ENCODE measurements at regions not wholly inside any gene's neighbourhood (a gene's known extent, or its start where the extent isn't known, plus 50 kb on each side); places are given as distances from the start of the nearest gene placed in this dataset.

DNA sequence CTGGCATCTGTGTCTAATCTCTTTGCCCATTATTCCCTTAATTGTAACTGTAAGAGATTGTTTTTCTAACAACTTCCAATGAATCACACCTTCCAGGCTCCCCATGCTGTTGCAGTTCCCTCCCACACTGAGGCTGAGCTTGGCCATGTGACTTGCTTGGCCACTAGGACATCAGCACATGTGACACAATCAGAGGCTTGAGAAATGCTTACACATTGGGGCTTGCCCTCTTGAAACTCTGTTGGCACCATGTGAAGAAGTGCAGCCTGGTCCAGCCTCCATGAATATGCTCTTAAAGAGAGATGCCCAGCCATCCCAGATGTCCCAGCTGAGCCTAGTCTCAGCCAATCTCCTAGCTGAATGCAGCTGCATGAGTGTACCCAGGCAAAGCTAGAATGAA, 326.8 kb upstream of the SOX2 start:
- H3K4me3 Mint-ChIP-seq: no peak overlapping the region

DNA sequence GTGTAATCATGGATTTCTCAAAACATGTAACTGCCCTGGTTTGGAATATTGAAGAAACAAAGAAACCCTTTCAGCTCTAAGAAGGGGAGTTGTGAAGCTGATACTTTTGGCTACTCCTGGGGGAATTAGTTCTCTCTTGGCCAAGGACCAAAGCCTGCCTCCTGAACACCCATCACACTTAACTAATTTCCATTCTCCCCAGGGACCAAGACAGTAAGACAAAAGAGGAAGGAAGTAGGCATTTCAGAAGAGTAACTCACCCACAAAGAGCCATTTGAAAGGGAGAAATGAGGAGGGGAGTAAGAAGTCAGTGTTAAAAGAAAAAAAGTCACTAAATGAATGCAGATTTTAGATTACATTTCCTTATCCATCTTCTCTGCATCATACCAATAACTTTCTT, 328.0 kb upstream of the SOX2 start:
- Mint-ChIP-seq H3K4me1 (no peaks in the 10 kb centered on the region), H3K27ac (no peak overlapping the region), H3K4me3 (no peak overlapping the region), H3K36me3 (no peaks in the 10 kb centered on the region), H3K9me3 (peaks cover 6 to 22% (median 9%) of the 10 kb centered on the region in 7 donors), H3K27me3 (no peaks in the 10 kb centered on the region)
- H3K9me3 ChIP-seq (ENCODE audit: control insufficient read depth in 2 of 2, low read length in 2 of 2): no peaks in the 10 kb centered on the region
- no peak overlapping the region for H3K27ac ChIP-seq (ENCODE audit: insufficient read depth, low read length, poor library complexity, severe bottlenecking)
- H3K36me3 ChIP-seq (ENCODE audit: control insufficient read depth, insufficient read depth, low read length): no peaks in the 10 kb centered on the region
- ATAC-seq (ENCODE audit: low read depth in 2 of 2) (no peak), DNase-seq (no peak)
- no peaks in the 10 kb centered on the region for H3K27me3 ChIP-seq (ENCODE audit: control insufficient read depth, insufficient read depth, low read length)
- H3K4me3 ChIP-seq (ENCODE audit: low read depth, low read length): no peak overlapping the region
- no peaks in the 10 kb centered on the region for H3K4me1 ChIP-seq (ENCODE audit: control insufficient read depth, insufficient read depth, low read length, poor library complexity, severe bottlenecking)

More for the DNA sequence above, 326.8 kb upstream of the SOX2 start:
- peaks cover 6 to 22% (median 9%) of the 10 kb centered on the region in 7 donors for H3K9me3 Mint-ChIP-seq
- H3K27ac ChIP-seq (ENCODE audit: insufficient read depth, low read length, poor library complexity, severe bottlenecking): no peak overlapping the region
- H3K4me3 ChIP-seq (ENCODE audit: low read depth, low read length): no peak overlapping the region
- no peak overlapping the region for H3K27ac Mint-ChIP-seq
- no peaks in the 10 kb centered on the region for H3K27me3 ChIP-seq (ENCODE audit: control insufficient read depth, insufficient read depth, low read length)
- no peaks in the 10 kb centered on the region for H3K27me3 Mint-ChIP-seq
- H3K36me3 Mint-ChIP-seq: no peaks in the 10 kb centered on the region
- ATAC-seq (ENCODE audit: low read depth in 2 of 2) (no peak), DNase-seq (no peak)
- H3K4me1 ChIP-seq (ENCODE audit: control insufficient read depth, insufficient read depth, low read length, poor library complexity, severe bottlenecking): no peaks in the 10 kb centered on the region
- no peaks in the 10 kb centered on the region for H3K4me1 Mint-ChIP-seq
- H3K36me3 ChIP-seq (ENCODE audit: control insufficient read depth, insufficient read depth, low read length): no peaks in the 10 kb centered on the region
- no peaks in the 10 kb centered on the region for H3K9me3 ChIP-seq (ENCODE audit: control insufficient read depth in 2 of 2, low read length in 2 of 2)

GRCh38 chr3:181383201-181383600, 328.5 kb upstream of the SOX2 start:
- ATAC-seq (ENCODE audit: low read depth in 2 of 2) (no peak), DNase-seq (no peak)
- no peak overlapping the region for H3K4me3 ChIP-seq (ENCODE audit: low read depth, low read length)
- H3K27ac ChIP-seq (ENCODE audit: insufficient read depth, low read length, poor library complexity, severe bottlenecking): no peak overlapping the region
- H3K9me3 ChIP-seq (ENCODE audit: control insufficient read depth in 2 of 2, low read length in 2 of 2): no peaks in the 10 kb centered on the region
- no peaks in the 10 kb centered on the region for H3K4me1 ChIP-seq (ENCODE audit: control insufficient read depth, insufficient read depth, low read length, poor library complexity, severe bottlenecking)
- Mint-ChIP-seq H3K4me1 (no peaks in the 10 kb centered on the region), H3K4me3 (no peak overlapping the region), H3K27me3 (no peaks in the 10 kb centered on the region), H3K27ac (no peak overlapping the region), H3K36me3 (no peaks in the 10 kb centered on the region), H3K9me3 (peaks cover 6 to 24% (median 9%) of the 10 kb centered on the region in 7 donors)
- no peaks in the 10 kb centered on the region for H3K36me3 ChIP-seq (ENCODE audit: control insufficient read depth, insufficient read depth, low read length)
- no peaks in the 10 kb centered on the region for H3K27me3 ChIP-seq (ENCODE audit: control insufficient read depth, insufficient read depth, low read length)

GRCh38 chr3:181382656-181383055, 329.1 kb upstream of the SOX2 start:
- Histone ChIP-seq H3K9me3 (ENCODE audit: control insufficient read depth in 2 of 2, low read length in 2 of 2) (no peaks in the 10 kb centered on the region), H3K27ac (ENCODE audit: insufficient read depth, low read length, poor library complexity, severe bottlenecking) (no peak overlapping the region), H3K27me3 (ENCODE audit: control insufficient read depth, insufficient read depth, low read length) (no peaks in the 10 kb centered on the region), H3K4me3 (ENCODE audit: low read depth, low read length) (no peak overlapping the region), H3K36me3 (ENCODE audit: control insufficient read depth, insufficient read depth, low read length) (no peaks in the 10 kb centered on the region), H3K4me1 (ENCODE audit: control insufficient read depth, insufficient read depth, low read length, poor library complexity, severe bottlenecking) (no peaks in the 10 kb centered on the region)
- H3K9me3 Mint-ChIP-seq: peaks cover 6 to 24% (median 7%) of the 10 kb centered on the region in 7 donors
- DNase-seq (no peak), ATAC-seq (ENCODE audit: low read depth in 2 of 2) (no peak)
- H3K4me3 Mint-ChIP-seq: no peak overlapping the region
- H3K27me3 Mint-ChIP-seq: no peaks in the 10 kb centered on the region
- no peaks in the 10 kb centered on the region for H3K36me3 Mint-ChIP-seq
- H3K4me1 Mint-ChIP-seq: no peaks in the 10 kb centered on the region
- H3K27ac Mint-ChIP-seq: no peak overlapping the region

DNA sequence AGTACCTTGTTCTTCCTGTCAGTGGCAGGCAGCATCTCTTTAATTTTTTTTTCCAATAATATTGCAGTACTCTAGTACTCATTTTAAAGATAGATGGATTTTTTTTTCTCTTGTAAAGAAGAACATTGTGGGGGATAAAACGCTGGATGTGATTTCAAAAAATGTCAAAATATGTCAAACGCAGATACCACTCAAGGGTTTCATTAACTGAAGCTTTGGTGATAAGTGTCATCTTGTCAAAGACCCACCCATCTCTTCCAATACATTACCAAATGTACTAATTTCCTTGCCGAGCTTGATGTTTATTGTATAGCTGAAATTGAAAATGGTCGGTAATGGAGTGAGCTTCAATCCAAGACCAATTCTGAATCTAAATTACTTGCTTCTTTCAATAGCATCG, 332.4 kb upstream of the SOX2 start:
- Histone ChIP-seq H3K36me3 (ENCODE audit: control insufficient read depth, insufficient read depth, low read length) (no peaks in the 10 kb centered on the region), H3K27me3 (ENCODE audit: control insufficient read depth, insufficient read depth, low read length) (no peaks in the 10 kb centered on the region), H3K4me1 (ENCODE audit: control insufficient read depth, insufficient read depth, low read length, poor library complexity, severe bottlenecking) (no peaks in the 10 kb centered on the region), H3K9me3 (ENCODE audit: control insufficient read depth in 2 of 2, low read length in 2 of 2) (no peaks in the 10 kb centered on the region), H3K27ac (ENCODE audit: insufficient read depth, low read length, poor library complexity, severe bottlenecking) (no peak overlapping the region), H3K4me3 (ENCODE audit: low read depth, low read length) (no peak overlapping the region)
- peaks cover 0 to 14% (median 3%) of the 10 kb centered on the region in 7 donors for H3K9me3 Mint-ChIP-seq
- no peaks in the 10 kb centered on the region for H3K27me3 Mint-ChIP-seq
- no peaks in the 10 kb centered on the region for H3K36me3 Mint-ChIP-seq
- H3K4me3 Mint-ChIP-seq: no peak overlapping the region
- no peaks in the 10 kb centered on the region for H3K4me1 Mint-ChIP-seq
- DNase-seq (no peak), ATAC-seq (ENCODE audit: low read depth in 2 of 2) (no peak)
- no peak overlapping the region for H3K27ac Mint-ChIP-seq

DNA sequence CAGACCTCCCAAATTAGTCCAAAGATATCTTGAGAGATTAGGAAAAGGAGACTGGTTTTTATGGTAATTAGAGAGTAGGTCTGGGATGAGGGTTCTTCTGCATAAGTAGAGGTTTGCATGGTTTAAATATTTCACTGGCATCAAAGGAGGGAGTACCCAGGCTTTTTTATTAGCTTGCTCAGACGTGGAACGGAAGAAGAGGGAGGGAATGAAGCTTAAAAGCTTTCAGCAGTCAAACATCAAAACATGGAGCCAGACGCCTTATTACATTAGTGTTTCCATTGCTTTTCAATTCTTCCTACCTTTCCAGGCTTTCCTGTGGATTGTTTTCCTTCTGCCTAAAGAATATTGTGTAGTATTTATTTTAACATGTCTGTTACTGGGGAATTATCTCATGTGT, 342.1 kb upstream of the SOX2 start:
- no peak for DNase-seq
- H3K27me3 ChIP-seq (ENCODE audit: control insufficient read depth, insufficient read depth, low read length): no peaks in the 10 kb centered on the region
- H3K9me3 Mint-ChIP-seq: peaks cover 0 to 9% (median 3%) of the 10 kb centered on the region in 7 donors
- no peaks in the 10 kb centered on the region for H3K27me3 Mint-ChIP-seq
- H3K4me3 ChIP-seq (ENCODE audit: low read depth, low read length): no peak overlapping the region
- H3K36me3 ChIP-seq (ENCODE audit: control insufficient read depth, insufficient read depth, low read length): no peaks in the 10 kb centered on the region
- H3K9me3 ChIP-seq (ENCODE audit: control insufficient read depth in 2 of 2, low read length in 2 of 2): no peaks in the 10 kb centered on the region
- H3K27ac ChIP-seq (ENCODE audit: insufficient read depth, low read length, poor library complexity, severe bottlenecking): no peak overlapping the region
- H3K4me3 Mint-ChIP-seq: no peak overlapping the region
- no peaks in the 10 kb centered on the region for H3K4me1 ChIP-seq (ENCODE audit: control insufficient read depth, insufficient read depth, low read length, poor library complexity, severe bottlenecking)
- no peak overlapping the region for H3K27ac Mint-ChIP-seq
- no peak for ATAC-seq (ENCODE audit: low read depth in 2 of 2)
- H3K4me1 Mint-ChIP-seq: no peaks in the 10 kb centered on the region
- no peaks in the 10 kb centered on the region for H3K36me3 Mint-ChIP-seq

DNA sequence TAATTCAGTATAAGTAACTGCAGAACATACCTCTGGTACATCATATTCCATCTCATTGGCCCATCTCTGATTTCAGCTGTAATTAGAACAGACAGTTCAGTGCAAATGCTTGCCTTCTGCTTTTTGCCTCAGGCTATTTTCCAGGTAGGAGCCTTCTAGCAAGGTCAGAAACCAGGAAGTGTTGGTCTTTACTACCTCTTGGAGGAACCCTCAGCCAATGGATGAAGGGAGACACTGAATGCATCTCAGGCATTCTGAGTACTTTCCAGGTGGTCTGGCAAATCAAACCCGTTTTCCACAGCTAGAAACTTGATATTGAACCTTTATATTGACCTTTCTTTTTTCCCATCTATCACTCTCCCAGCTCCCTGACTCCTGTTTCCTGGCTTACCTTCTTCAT, 348.5 kb upstream of the SOX2 start:
- Mint-ChIP-seq H3K36me3 (no peaks in the 10 kb centered on the region), H3K27me3 (no peaks in the 10 kb centered on the region), H3K27ac (no peak overlapping the region), H3K4me1 (no peaks in the 10 kb centered on the region), H3K4me3 (no peak overlapping the region), H3K9me3 (peaks cover 4 to 13% (median 7%) of the 10 kb centered on the region in 7 donors)
- no peak overlapping the region for H3K4me3 ChIP-seq (ENCODE audit: low read depth, low read length)
- no peaks in the 10 kb centered on the region for H3K36me3 ChIP-seq (ENCODE audit: control insufficient read depth, insufficient read depth, low read length)
- DNase-seq (no peak), ATAC-seq (ENCODE audit: low read depth in 2 of 2) (no peak)
- no peaks in the 10 kb centered on the region for H3K4me1 ChIP-seq (ENCODE audit: control insufficient read depth, insufficient read depth, low read length, poor library complexity, severe bottlenecking)
- H3K9me3 ChIP-seq (ENCODE audit: control insufficient read depth in 2 of 2, low read length in 2 of 2): no peaks in the 10 kb centered on the region
- H3K27me3 ChIP-seq (ENCODE audit: control insufficient read depth, insufficient read depth, low read length): no peaks in the 10 kb centered on the region
- H3K27ac ChIP-seq (ENCODE audit: insufficient read depth, low read length, poor library complexity, severe bottlenecking): no peak overlapping the region

DNA sequence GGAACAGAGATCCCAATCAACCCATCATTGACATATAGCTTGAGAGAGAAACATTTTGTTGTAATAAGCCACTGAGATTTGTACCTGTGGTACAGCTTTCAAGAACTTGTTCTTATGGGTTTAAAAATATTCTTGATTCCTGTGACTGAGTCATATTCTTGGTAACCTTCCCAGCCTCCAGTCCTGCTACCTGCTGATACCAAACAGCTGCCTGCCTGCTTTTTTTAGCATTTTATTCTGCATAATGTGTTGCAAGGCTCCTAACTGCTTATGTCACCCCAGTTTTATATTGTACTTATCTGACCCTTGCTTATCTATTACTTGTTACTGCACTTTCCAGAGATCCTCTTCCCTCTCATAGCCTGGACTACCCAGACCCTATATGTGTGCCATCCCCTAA, 349.3 kb upstream of the SOX2 start:
- no peak overlapping the region for H3K27ac ChIP-seq (ENCODE audit: insufficient read depth, low read length, poor library complexity, severe bottlenecking)
- Mint-ChIP-seq H3K27ac (no peak overlapping the region), H3K36me3 (no peaks in the 10 kb centered on the region), H3K4me3 (no peak overlapping the region), H3K9me3 (peaks cover 4 to 13% (median 8%) of the 10 kb centered on the region in 7 donors), H3K4me1 (no peaks in the 10 kb centered on the region), H3K27me3 (no peaks in the 10 kb centered on the region)
- ATAC-seq (ENCODE audit: low read depth in 2 of 2) (no peak), DNase-seq (no peak)
- no peaks in the 10 kb centered on the region for H3K27me3 ChIP-seq (ENCODE audit: control insufficient read depth, insufficient read depth, low read length)
- no peak overlapping the region for H3K4me3 ChIP-seq (ENCODE audit: low read depth, low read length)
- no peaks in the 10 kb centered on the region for H3K9me3 ChIP-seq (ENCODE audit: control insufficient read depth in 2 of 2, low read length in 2 of 2)
- no peaks in the 10 kb centered on the region for H3K4me1 ChIP-seq (ENCODE audit: control insufficient read depth, insufficient read depth, low read length, poor library complexity, severe bottlenecking)
- H3K36me3 ChIP-seq (ENCODE audit: control insufficient read depth, insufficient read depth, low read length): no peaks in the 10 kb centered on the region

Data from CD4-positive, CD25-positive, alpha-beta regulatory T cell (primary cell).